ENCODE measurements at regions not wholly inside any gene's neighbourhood (a gene's known extent, or its start where the extent isn't known, plus 50 kb on each side); places are given as distances from the start of the nearest gene placed in this dataset.

- no peak for TF ChIP-seq CTCF (conservative IDR thresholded peaks at IDR 0.05 in 1 of 2, IDR thresholded peaks at IDR 0.05 in 1 of 2; ENCODE audit: low read depth in 1 of 2, low read length in 2 of 2)
- TF ChIP-seq EZH2 (IDR thresholded peaks at IDR 0.05; ENCODE audit: low read length, missing control alignments): no peak
These were observed 68.2 kb upstream of the HRH2 start for GRCh38 chr5:175589714-175590113.
